Suprapubic skin (tissue), 4 donors: ENCODE measurements at regions not wholly inside any gene's neighbourhood (a gene's known extent, or its start where the extent isn't known, plus 50 kb on each side); places are given as distances from the start of the nearest gene placed in this dataset.

Experiments
- EP300 ChIP-seq: sonication (generic); formaldehyde crosslinking; IDR thresholded peaks from one replicate; pipeline ENCODE4 v1.6.1; 2017; ENCODE audit warnings: antibody characterized with exemption
- POLR2A ChIP-seq, 2 donors: fragments of 450-650 bp; IDR thresholded peaks; one replicate each; pipeline ENCODE4 v1.6.1; 2017; ENCODE audit warnings: antibody characterized with exemption in 2 of 2, mild to moderate bottlenecking in 2 of 2, moderate library complexity in 2 of 2
- POLR2AphosphoS5 ChIP-seq, 3 donors: sonication (generic); formaldehyde crosslinking; IDR thresholded peaks; one replicate each; pipeline ENCODE4 v1.6.1; 2017; ENCODE audit warnings: antibody characterized with exemption in 3 of 3

DNA sequence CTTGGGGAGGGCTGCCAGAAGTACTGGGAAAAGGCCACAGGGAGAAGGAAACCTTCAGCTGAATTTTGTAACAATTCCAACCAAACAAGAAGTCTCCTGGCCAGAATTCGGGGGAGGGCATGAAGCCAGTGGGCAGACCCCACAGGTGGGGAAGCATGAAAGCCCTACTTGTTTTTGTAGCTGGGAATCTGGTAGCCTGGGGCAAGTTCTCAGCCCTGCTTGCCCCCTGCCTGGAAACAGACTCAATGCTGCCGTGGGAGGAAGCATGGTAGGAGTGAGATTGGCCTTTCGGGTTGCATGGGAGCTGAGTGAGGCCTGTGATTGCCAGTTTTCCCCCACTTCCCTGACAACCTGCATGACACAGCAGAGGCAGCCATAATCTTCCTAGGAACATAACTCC lies 259.2 kb upstream of the RMST start:
- TF ChIP-seq POLR2AphosphoS5 (IDR thresholded peaks at IDR 0.05) (no peak), EP300 (no peak), POLR2A (IDR thresholded peaks at IDR 0.05) (no peak)
